HG03108 (cell line): ENCODE measurements at regions not wholly inside any gene's neighbourhood (a gene's known extent, or its start where the extent isn't known, plus 50 kb on each side); places are given as distances from the start of the nearest gene placed in this dataset.

Source experiments
- ATAC-seq: cut with Tn5 transposase; IDR thresholded peaks from one replicate; pipeline ENCODE4 v1.9.1; 2021; ENCODE audit warnings: moderate library complexity; ENCODE audit not compliant: unreplicated experiment

DNA sequence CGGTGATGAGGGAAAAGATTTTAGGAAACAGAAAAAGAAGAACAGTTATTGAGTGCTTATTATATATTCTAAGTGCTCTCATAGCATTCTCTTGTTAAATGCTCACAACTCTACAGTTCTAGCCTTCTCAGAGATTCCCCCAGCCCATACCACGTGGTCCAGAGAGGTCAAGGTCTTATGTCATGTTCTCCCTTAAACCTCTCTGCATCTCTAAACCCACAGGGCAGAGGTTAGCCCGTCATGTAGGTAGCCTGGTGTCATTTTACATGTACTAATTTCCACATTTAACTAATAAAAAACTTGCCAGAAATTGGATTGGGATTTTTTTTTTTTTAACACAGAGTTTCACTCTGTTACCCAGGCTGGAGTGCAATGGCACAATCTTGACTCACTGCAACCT, 178.0 kb downstream of the CEMIP2 start:
- ATAC-seq, result no peak

GRCh38 chr9:71589612-71590011, 178.7 kb downstream of the CEMIP2 start:
- ATAC-seq, result no peak

GRCh38 chr9:71587576-71588362, 180.5 kb downstream of the CEMIP2 start:
- ATAC-seq, result no peak

DNA sequence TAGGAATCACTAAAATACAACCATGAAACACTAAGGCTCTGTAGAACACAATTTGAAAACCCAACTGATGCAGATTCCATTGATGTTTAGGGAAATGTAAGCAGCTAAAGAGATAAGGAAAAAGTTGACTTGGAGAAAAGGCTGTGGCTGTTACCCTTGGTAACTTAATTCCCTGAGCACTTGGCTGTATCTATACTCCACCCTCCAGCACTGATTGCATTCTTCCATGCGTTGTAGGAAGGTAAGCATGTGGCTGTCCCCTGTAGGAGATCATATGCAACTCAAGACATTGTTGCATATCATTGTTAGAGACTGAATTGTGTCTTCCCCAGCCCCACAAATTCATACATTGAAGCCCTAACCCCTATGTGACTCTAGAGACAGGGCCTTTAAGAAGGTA, 184.5 kb downstream of the CEMIP2 start:
- no peak for ATAC-seq

DNA sequence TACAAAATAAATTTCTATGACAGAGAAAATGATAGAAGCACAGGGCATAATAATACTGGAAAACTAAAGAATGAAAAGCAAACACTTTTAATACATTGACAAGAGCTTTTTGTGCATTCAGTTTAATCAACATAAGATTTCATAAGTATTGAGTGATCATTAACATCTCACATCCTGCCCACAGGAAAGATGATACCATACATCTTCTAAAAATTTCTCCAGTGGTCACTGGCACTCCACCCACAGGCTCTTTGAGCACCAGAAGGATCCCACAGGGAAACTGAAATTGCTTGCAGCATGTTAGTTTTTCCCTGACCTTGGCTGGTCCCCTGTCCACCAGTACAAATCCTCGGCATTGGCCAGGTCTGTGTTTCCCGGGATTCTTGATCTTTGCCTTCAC, 186.0 kb downstream of the CEMIP2 start:
- no peak for ATAC-seq

DNA sequence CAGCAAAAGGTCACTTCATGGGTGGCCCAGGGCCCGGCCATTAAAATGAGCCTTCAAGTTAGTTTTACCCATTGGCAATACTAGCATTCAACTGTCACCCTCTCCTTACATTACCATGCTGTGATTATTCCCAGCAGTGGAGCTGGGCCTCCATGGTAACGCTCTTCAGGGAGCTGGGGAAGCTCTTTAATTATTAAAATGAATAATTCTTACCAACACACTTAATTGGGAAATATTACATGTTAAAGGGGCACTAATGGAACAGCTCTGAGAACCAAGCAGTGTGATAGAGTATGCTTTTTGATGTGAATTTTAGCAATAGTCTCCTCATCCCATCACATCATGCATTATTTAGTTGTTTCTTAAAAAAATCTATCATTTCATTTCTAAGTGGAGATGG, 187.2 kb downstream of the CEMIP2 start:
- ATAC-seq, result no peak

DNA sequence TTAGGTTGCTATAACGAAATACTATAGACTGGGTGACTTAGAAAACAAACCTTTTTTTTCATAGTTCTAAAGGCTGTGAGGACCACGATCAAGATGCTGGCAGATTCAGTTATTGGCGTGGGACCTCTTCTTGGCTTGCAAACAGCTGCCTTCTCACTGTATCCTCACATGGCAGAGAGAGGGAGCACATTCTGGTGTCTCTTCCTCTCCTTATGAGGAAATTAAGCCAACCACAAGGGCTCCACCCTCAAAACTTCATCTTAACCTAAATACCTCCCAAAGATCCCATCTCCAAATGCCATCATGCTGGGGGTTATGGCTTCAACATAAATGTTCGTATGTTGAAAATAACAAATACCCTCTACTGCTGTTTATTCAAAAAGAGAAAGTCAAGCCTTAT, 197.1 kb downstream of the CEMIP2 start:
- no peak for ATAC-seq

- no peak for ATAC-seq
Observed at GRCh38 chr9:71567890-71568289, 200.4 kb downstream of the CEMIP2 start.

DNA sequence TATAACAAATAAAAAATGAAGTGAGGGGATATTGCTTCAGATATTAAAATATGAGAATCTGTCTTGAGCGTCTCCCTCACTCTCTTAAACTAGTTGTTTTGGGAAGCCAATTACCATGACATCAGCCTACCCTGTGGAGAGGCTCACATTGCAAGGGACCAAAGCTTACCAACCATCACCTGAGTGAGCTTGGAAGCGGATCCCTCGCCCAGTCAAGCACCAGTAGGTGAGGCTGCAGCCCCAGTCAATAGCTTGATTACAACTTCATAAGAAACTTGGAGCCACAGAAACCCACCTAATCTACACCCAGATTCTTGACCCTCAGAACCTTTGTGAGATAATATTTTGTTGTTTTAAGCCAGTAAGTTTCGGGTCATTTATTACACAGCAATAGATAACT, 206.2 kb downstream of the CEMIP2 start:
- no peak for ATAC-seq

- ATAC-seq, result no peak
Observed at GRCh38 chr9:71557310-71557709, 211.0 kb downstream of the CEMIP2 start.

DNA sequence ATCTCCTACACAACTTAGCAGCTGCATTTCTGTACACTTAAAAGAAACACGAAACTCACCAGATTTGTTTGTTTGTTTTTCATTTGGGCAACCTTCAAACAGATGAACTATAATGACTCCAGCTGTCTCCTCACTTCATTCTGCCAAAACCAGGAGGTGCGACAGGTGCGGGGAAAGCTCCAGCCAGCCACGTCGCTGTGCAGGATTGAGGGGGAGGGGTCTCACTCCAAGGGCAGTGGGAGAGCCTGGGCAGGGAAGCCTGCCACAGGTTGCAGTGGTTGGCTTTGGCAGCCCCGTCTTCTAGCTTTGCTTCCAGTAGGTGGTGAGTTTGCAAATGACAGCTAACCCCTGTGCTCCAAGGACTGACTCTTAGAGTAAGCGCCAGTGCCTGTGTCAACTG, 215.8 kb downstream of the CEMIP2 start:
- no peak for ATAC-seq

- ATAC-seq, result peak; percentile 82
Observed at GRCh38 chr9:71549023-71549422, 219.3 kb downstream of the CEMIP2 start.

- ATAC-seq, result no peak
Observed at GRCh38 chr9:71544464-71544863, 223.8 kb downstream of the CEMIP2 start.

- no peak for ATAC-seq
Observed at GRCh38 chr9:71541436-71541835, 226.9 kb downstream of the CEMIP2 start.

GRCh38 chr9:71524996-71525580, 243.2 kb downstream of the CEMIP2 start:
- ATAC-seq, result no peak

- no peak for ATAC-seq
Observed at GRCh38 chr9:71524516-71524915, 243.8 kb downstream of the CEMIP2 start.

DNA sequence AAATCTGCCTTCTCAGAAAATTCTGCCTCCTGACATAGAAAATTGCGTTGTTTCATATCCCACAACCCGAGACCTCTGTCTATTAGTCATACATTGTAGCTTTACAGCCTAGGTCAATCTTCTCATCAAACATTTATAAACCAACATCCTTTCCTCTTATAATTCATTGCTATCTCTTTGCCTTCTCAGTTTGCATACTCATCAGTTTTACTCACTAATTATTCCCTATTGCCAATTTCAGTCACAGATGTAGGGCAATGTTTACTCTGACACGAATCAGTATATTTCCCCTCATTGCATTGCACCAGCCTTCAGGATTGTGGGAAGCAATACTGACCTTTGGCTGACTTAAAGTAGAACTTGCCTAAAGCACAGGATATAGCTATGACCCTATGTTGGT, 247.2 kb downstream of the CEMIP2 start:
- no peak for ATAC-seq

DNA sequence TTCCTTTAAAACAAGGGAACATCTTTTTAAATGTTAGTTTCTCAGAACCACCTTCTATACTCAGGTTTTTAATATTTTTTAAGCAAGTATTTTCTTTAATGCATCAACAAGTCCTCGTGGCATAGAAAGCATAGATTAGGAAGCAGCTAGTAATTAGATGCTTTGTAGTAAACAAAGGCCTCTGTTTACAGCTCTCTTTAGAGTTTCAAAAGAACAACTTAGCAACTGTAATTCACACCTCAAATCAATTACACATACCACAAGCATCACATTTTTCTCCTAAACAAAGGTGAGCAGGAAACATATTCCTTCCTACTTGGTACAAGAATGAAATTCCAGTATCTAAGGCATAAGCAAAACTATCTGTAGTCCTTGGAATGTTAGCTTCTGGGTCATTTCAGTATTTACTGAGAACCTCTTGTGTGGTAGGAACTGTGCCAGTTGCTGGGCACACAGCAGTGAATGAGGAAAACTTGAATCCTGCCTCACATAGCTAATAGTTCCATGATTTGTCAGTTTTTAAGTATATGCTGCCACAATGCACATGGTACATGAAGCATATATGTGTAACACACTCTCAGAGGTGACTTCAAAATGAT, 249.1 kb downstream of the CEMIP2 start:
- ATAC-seq, result no peak

DNA sequence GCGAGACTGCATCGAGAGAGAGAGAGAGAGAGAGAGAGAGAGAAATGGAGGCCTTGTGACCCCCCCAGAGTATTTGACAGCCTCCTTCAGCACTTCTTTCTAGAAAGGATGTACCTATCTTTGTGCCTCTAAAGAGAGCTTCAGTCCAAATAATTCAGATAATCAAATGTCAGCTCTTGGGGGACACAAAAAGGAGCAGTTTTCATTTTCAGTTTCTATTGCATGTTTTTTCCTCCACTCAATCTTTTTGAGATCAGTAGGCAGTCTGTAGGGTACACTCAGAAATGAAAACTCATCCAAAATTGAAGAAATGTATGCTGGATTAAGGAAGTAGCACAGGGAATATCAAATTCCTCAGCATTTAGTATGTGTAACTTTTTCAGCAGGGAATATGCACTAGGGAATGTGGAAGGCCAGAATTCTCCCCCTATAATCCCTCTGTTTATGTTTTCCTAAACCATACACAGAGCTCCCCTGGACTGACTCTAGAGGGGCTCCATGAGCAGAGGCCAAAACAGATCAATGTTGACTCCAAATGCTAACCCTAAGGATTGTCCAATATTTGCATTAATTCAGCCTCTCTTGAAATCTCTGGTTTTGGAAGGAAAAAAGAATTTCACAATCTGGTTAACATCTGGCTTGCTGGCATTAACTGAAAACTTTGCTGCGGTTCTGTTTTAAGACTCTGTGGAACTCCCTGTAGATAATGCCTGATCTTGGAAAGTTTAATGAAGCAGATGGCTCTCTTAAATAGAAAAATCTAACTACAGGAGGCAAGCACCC, 250.1 kb downstream of the CEMIP2 start:
- no peak for ATAC-seq

DNA sequence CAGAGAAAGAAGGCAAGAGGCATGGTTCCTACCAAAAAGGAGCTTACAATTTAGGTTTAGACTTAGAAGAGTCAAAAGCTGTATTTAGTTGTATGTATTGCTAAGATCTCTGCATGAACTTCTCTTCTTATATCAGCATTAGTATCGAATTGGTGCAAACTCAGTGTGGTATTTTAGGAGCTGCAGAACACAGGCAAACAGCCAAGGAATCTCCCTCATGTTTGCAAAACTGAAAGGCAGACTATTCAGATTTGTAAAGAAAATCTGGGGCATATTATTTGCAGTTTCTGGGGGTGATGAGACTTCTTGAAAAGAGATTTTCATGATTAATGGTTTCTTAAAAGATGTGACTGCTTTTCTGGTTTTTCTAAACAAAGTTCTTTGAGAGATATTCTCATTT, 252.7 kb downstream of the CEMIP2 start:
- no peak for ATAC-seq

DNA sequence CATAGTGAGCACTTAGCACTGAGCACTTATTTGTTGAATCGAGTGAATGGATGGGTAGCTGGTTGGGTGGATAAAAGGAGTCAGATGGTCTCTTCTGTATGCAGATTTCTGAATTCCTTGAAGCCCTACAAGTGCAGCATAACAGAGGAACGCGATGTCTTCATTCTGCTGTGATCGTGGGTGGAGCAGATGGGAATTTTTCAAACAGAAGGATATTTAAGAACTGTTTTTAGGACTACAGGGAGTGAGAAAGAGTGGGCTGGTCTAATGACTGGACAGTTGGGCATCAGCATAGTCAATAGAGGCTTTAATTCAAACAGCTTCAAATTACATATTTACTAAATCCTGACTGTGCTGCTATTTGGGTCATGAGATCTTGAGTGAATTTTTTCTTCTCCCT, 253.2 kb downstream of the CEMIP2 start:
- ATAC-seq, result no peak
